HCT116 (cell line): ENCODE measurements at regions not wholly inside any gene's neighbourhood (a gene's known extent, or its start where the extent isn't known, plus 50 kb on each side); places are given as distances from the start of the nearest gene placed in this dataset.

Experiments
- ATAC-seq: fragments of 200-7000 bp; cut with Tn5 transposase; 2 replicates; pipeline ENCODE4 v1.9.1; 2020; ENCODE audit warnings: mild to moderate bottlenecking, moderate library complexity
- BruUV-seq: library from RNA; stranded (reverse); fragments of 400-500 nt; replicated peaks from 2 replicates; lab custom pipeline; 2021; lab: Mats Ljungman, UMichigan
- CTCF ChIA-PET: fragments of 300-600 bp; sonication (Branson Sonifier 250); formaldehyde crosslinking; loops from one replicate; lab custom pipeline; 2021; ENCODE audit warnings: antibody characterized with exemption; lab: Charles Lee
- POLR2A ChIA-PET: fragments of 300-600, 350-600 bp; sonication (Branson Sonifier 250); formaldehyde crosslinking; loops from one replicate; lab custom pipeline; 2021; ENCODE audit warnings: antibody characterized with exemption; lab: Charles Lee
- RAD21 ChIA-PET, 2 experiments: fragments of 300-600 bp; sonication (Branson Sonifier 250); formaldehyde crosslinking; loops; one replicate each; lab custom pipeline; 2023; ENCODE audit warnings: low total read pairs in 2 of 2; ENCODE audit not compliant: uncharacterized antibody in 2 of 2, unreplicated experiment in 2 of 2, low non-redundant PET in 1 of 2; lab: Charles Lee
- DNase-seq: peaks from one replicate; pipeline ENCODE4 v3.0.0-alpha.2; 2010; ENCODE audit warnings: low read depth, low spot score
- H2AFZ ChIP-seq: fragments of 200-600 bp; shearing (Covaris generic), sonication (generic); 2 replicates; pipeline ENCODE4 v1.6.1; 2017; ENCODE audit warnings: low read depth, mixed run types, mixed read lengths, antibody characterized with exemption, low read length; ENCODE audit not compliant: poor library complexity, severe bottlenecking
- H3K27ac ChIP-seq: 2 replicates; pipeline ENCODE4 v1.5.1; 2012; ENCODE audit warnings: low read depth, low read length
- H3K27me3 ChIP-seq: fragments of 200-600 bp; sonication (generic); 2 replicates; pipeline ENCODE4 v1.6.1; 2016; ENCODE audit warnings: mixed run types, low read length, mixed read lengths; ENCODE audit not compliant: insufficient read depth
- H3K36me3 ChIP-seq, 2 experiments: fragments of 200-500 bp in 1 of 2; fragments of 200-600 bp in 1 of 2; sonication (Bioruptor generic) in 1 of 2; sonication (generic) in 1 of 2; 2 replicates each; pipeline versions ENCODE4 v1.5.1 to v1.6.1; 2014 to 2016; ENCODE audit warnings: low read length in 2 of 2, inconsistent platforms in 1 of 2, mixed read lengths in 1 of 2, mixed run types in 1 of 2; ENCODE audit not compliant: insufficient read depth in 2 of 2, control insufficient read depth in 1 of 2
- H3K4me1 ChIP-seq, 2 experiments: fragments of 200-600 bp in 1 of 2; sonication (generic) in 1 of 2; 2 replicates each; pipeline versions ENCODE4 v1.5.1 to v1.6.1; 2012 to 2017; ENCODE audit warnings: low read length in 2 of 2, inconsistent platforms in 1 of 2, mild to moderate bottlenecking in 1 of 2, mixed read lengths in 1 of 2, mixed run types in 1 of 2, moderate library complexity in 1 of 2; ENCODE audit not compliant: insufficient read depth in 2 of 2, control insufficient read depth in 1 of 2
- H3K4me2 ChIP-seq: fragments of 200-600 bp; sonication (generic); 2 replicates; pipeline ENCODE4 v1.6.1; 2017; ENCODE audit warnings: mixed run types, low read length, mixed read lengths
- H3K4me3 ChIP-seq, 2 experiments: fragments of 200-600 bp in 1 of 2; sonication (generic) in 1 of 2; replicated peaks in 1 of 2; 2 replicates each; pipeline ENCODE4 v1.5.1; 2011 to 2016; ENCODE audit warnings: low read length in 2 of 2, control low read depth in 1 of 2, low read depth in 1 of 2, mild to moderate bottlenecking in 1 of 2, mixed read lengths in 1 of 2, mixed run types in 1 of 2
- H3K79me2 ChIP-seq: fragments of 200-600 bp; sonication (generic); 2 replicates; pipeline ENCODE4 v1.6.1; 2017; ENCODE audit warnings: mild to moderate bottlenecking, mixed run types, low read length, moderate library complexity, mixed read lengths; ENCODE audit not compliant: insufficient read depth
- H3K9ac ChIP-seq: fragments of 200-600 bp; sonication (generic); 2 replicates; pipeline ENCODE4 v1.6.1; 2016; ENCODE audit warnings: low read length, mixed read lengths
- H3K9me2 ChIP-seq: fragments of 200-600 bp; sonication (generic), shearing (Covaris generic); 2 replicates; pipeline ENCODE4 v1.6.1; 2017; ENCODE audit warnings: mixed run types, mild to moderate bottlenecking, moderate library complexity; ENCODE audit not compliant: insufficient read depth
- H3K9me3 ChIP-seq, 2 experiments: fragments of 200-500 bp in 1 of 2; fragments of 200-600 bp in 1 of 2; sonication (Bioruptor generic) in 1 of 2; sonication (generic) in 1 of 2; 2 replicates each; pipeline ENCODE4 v1.6.1; 2014 to 2017; ENCODE audit warnings: low read length in 2 of 2, mixed read lengths in 2 of 2, inconsistent platforms in 1 of 2, low read depth in 1 of 2, mild to moderate bottlenecking in 1 of 2, mixed run types in 1 of 2, moderate library complexity in 1 of 2; ENCODE audit not compliant: control insufficient read depth in 1 of 2, insufficient read depth in 1 of 2
- H4K20me1 ChIP-seq: fragments of 200-600 bp; sonication (generic), shearing (Covaris generic); 2 replicates; pipeline ENCODE4 v1.6.1; 2017; ENCODE audit warnings: mixed run types, mild to moderate bottlenecking, moderate library complexity; ENCODE audit not compliant: insufficient read depth
- ATF3 ChIP-seq: IDR thresholded peaks from 2 replicates; pipeline ENCODE4 v1.6.1; 2012
- CEBPB ChIP-seq: IDR thresholded peaks from 2 replicates; pipeline ENCODE4 v1.6.1; 2012; ENCODE audit warnings: low read depth
- EGR1 ChIP-seq: IDR thresholded peaks from 2 replicates; pipeline ENCODE4 v1.6.1; 2012; ENCODE audit warnings: low read depth
- ELF1 ChIP-seq: IDR thresholded peaks from 2 replicates; pipeline ENCODE4 v1.6.1; 2012; ENCODE audit warnings: low read depth, borderline replicate concordance
- EZH2 ChIP-seq: fragments of 200-600 bp; sonication (generic); IDR thresholded peaks from 2 replicates; pipeline ENCODE4 v1.6.1; 2017; ENCODE audit warnings: antibody characterized with exemption, mixed run types
- EZH2phosphoT487 ChIP-seq: fragments of 200-600 bp; IDR thresholded peaks from 2 replicates; pipeline ENCODE4 v1.6.1; 2018; ENCODE audit warnings: antibody characterized with exemption, borderline replicate concordance
- JUND ChIP-seq: IDR thresholded peaks from 2 replicates; pipeline ENCODE4 v1.6.1; 2012
- POLR2A ChIP-seq: IDR thresholded peaks from 2 replicates; pipeline ENCODE4 v1.7.0; 2011; ENCODE audit warnings: borderline replicate concordance; ENCODE audit not compliant: insufficient read depth, insufficient read length; ENCODE audit errors: extremely low read depth
- POLR2AphosphoS5 ChIP-seq: IDR thresholded peaks from 2 replicates; pipeline ENCODE4 v1.6.1; 2011; ENCODE audit warnings: mild to moderate bottlenecking, low read depth, low read length, moderate library complexity
- REST ChIP-seq: IDR thresholded peaks from 2 replicates; pipeline ENCODE4 v1.6.1; 2012; ENCODE audit warnings: low read depth
- SIN3A ChIP-seq: IDR thresholded peaks from 2 replicates; pipeline ENCODE4 v1.6.1; 2012; ENCODE audit warnings: low read depth
- SRF ChIP-seq: IDR thresholded peaks from 2 replicates; pipeline ENCODE4 v1.6.1; 2012; ENCODE audit warnings: low read depth
- YY1 ChIP-seq: IDR thresholded peaks from 2 replicates; pipeline ENCODE4 v1.6.1; 2011; ENCODE audit warnings: low read length, low read depth, moderate library complexity, mild to moderate bottlenecking; ENCODE audit not compliant: insufficient replicate concordance; ENCODE audit errors: extremely low read depth
- ZBTB33 ChIP-seq: IDR thresholded peaks from 2 replicates; pipeline ENCODE4 v1.6.1; 2011; ENCODE audit warnings: mild to moderate bottlenecking, low read length, moderate library complexity; ENCODE audit not compliant: insufficient replicate concordance; ENCODE audit errors: extremely low read depth
- ZFX ChIP-seq: fragments of 450-650 bp; IDR thresholded peaks from 2 replicates; pipeline ENCODE4 v1.6.1; 2017
- intact Hi-C: fragments of 100-400 bp; cut with micrococcal nuclease; formaldehyde crosslinking; loops from 2 replicates; pipeline ENCODE4 v1.10.0; 2022

GRCh38 chr5:5751498-5751897 is 329.0 kb downstream of the ICE1 start:
- no peaks in the 10 kb centered on the region for H3K4me1 ChIP-seq
- H3K27me3 ChIP-seq, result no peaks in the 10 kb centered on the region; the same call in 1 of the 2 replicates
- BruUV-seq, result no TSS peak
- TF ChIP-seq POLR2A, result no peak
- no peak for TF ChIP-seq ELF1
- no peak for TF ChIP-seq ZFX
- TF ChIP-seq POLR2AphosphoS5, result no peak
- no peak for TF ChIP-seq SIN3A
- no peak for TF ChIP-seq EGR1
- no peak for TF ChIP-seq SRF
- TF ChIP-seq EZH2, result no peak
- no peak for TF ChIP-seq REST
- TF ChIP-seq JUND, result no peak
- TF ChIP-seq CEBPB, result no peak
- no peak for TF ChIP-seq ZBTB33
- TF ChIP-seq YY1, result no peak
- TF ChIP-seq EZH2phosphoT487, result no peak
- TF ChIP-seq ATF3, result no peak
- POLR2A ChIA-PET, result no interaction called here
- RAD21 ChIA-PET, result no interaction called here
- intact Hi-C loops, result no loop called here
- ATAC-seq (no peak), DNase-seq (no peak)
- no peaks in the 10 kb centered on the region for H3K36me3 ChIP-seq
- CTCF ChIA-PET, result no interaction called here
- H3K79me2 ChIP-seq, result no peaks in the 10 kb centered on the region
- H3K9me2 ChIP-seq, result no peaks in the 10 kb centered on the region
- H3K27ac ChIP-seq, result no peak overlapping the region
- H4K20me1 ChIP-seq, result no peaks in the 10 kb centered on the region
- no peak overlapping the region for H3K4me2 ChIP-seq
- H2AFZ ChIP-seq, result no peak overlapping the region
- no peak overlapping the region for H3K9ac ChIP-seq
- H3K4me3 ChIP-seq, result no peak overlapping the region
- H3K9me3 ChIP-seq, result no peaks in the 10 kb centered on the region
